ENCODE measurements at regions not wholly inside any gene's neighbourhood (a gene's known extent, or its start where the extent isn't known, plus 50 kb on each side); places are given as distances from the start of the nearest gene placed in this dataset.

GRCh38 chr18:9011431-9011830 is 91.1 kb upstream of the NDUFV2 start (continued):
- no peak for TF ChIP-seq TBP (optimal IDR thresholded peaks at IDR 0.05; ENCODE audit: low read depth, low read length)
- TF ChIP-seq ZNF740 (CRISPR knock-in tag; IDR thresholded peaks at IDR 0.05), result 0 out of 2 replicates have a peak, but pooled peaks have one; percentile 16
- no peak for TF ChIP-seq ZNF740 (tag; IDR thresholded peaks at IDR 0.05)
- no peak for TF ChIP-seq MECOM (CRISPR knock-in tag; IDR thresholded peaks at IDR 0.05)
- no peak for TF ChIP-seq CBFA2T2 (conservative IDR thresholded peaks at IDR 0.05)
- no peak for TF ChIP-seq IRF1 (CRISPR knock-in tag; IDR thresholded peaks at IDR 0.05; ENCODE audit: borderline replicate concordance)
- no peak for TF ChIP-seq ARNT (IDR thresholded peaks at IDR 0.05)
- TF ChIP-seq ETV6 (IDR thresholded peaks at IDR 0.05; ENCODE audit: borderline replicate concordance in 1 of 2, low read depth in 2 of 2, low read length in 1 of 2), result no peak
- TF ChIP-seq ETV6 (CRISPR knock-in tag; IDR thresholded peaks at IDR 0.05; ENCODE audit: borderline replicate concordance), result no peak
- TF ChIP-seq NR2C1 (IDR thresholded peaks at IDR 0.05), result no peak
- TF ChIP-seq NR2C1 (tag; IDR thresholded peaks at IDR 0.05), result no peak; the same call in 1 of the 2 replicates
- no peak for TF ChIP-seq THRB (CRISPR knock-in tag; conservative IDR thresholded peaks at IDR 0.05)
- no peak for TF ChIP-seq CBX1 (IDR thresholded peaks at IDR 0.05; ENCODE audit: low read depth)
- TF ChIP-seq POLR2H (tag; IDR thresholded peaks at IDR 0.05; ENCODE audit: low read depth), result no peak
- no peak for TF ChIP-seq KLF6 (CRISPR knock-in tag; IDR thresholded peaks at IDR 0.05; ENCODE audit: borderline replicate concordance)
- TF ChIP-seq STAT5B (CRISPR knock-in tag; IDR thresholded peaks at IDR 0.05), result no peak
- no peak for TF ChIP-seq SMARCE1 (IDR thresholded peaks at IDR 0.05)
- TF ChIP-seq ATF7 (IDR thresholded peaks at IDR 0.05), result no peak
- TF ChIP-seq ZNF445 (CRISPR knock-in tag; IDR thresholded peaks at IDR 0.05; ENCODE audit: low read depth), result no peak
- 0 out of 2 replicates have a peak, but pooled peaks have one; percentile 35 for TF ChIP-seq TAF7 (tag; IDR thresholded peaks at IDR 0.05)
- no peak for TF ChIP-seq DEAF1 (CRISPR knock-in tag; IDR thresholded peaks at IDR 0.05)
- no peak for TF ChIP-seq MCM7 (IDR thresholded peaks at IDR 0.05)
- TF ChIP-seq, protein P1, sequence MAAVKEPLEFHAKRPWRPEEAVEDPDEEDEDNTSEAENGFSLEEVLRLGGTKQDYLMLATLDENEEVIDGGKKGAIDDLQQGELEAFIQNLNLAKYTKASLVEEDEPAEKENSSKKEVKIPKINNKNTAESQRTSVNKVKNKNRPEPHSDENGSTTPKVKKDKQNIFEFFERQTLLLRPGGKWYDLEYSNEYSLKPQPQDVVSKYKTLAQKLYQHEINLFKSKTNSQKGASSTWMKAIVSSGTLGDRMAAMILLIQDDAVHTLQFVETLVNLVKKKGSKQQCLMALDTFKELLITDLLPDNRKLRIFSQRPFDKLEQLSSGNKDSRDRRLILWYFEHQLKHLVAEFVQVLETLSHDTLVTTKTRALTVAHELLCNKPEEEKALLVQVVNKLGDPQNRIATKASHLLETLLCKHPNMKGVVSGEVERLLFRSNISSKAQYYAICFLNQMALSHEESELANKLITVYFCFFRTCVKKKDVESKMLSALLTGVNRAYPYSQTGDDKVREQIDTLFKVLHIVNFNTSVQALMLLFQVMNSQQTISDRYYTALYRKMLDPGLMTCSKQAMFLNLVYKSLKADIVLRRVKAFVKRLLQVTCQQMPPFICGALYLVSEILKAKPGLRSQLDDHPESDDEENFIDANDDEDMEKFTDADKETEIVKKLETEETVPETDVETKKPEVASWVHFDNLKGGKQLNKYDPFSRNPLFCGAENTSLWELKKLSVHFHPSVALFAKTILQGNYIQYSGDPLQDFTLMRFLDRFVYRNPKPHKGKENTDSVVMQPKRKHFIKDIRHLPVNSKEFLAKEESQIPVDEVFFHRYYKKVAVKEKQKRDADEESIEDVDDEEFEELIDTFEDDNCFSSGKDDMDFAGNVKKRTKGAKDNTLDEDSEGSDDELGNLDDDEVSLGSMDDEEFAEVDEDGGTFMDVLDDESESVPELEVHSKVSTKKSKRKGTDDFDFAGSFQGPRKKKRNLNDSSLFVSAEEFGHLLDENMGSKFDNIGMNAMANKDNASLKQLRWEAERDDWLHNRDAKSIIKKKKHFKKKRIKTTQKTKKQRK (IDR thresholded peaks at IDR 0.05; ENCODE audit: borderline replicate concordance, low read depth, low read length), result no peak
- TF ChIP-seq FOSL1 (tag; conservative IDR thresholded peaks at IDR 0.05), result no peak

Measured in K562 (cell line).